ENCODE measurements at regions not wholly inside any gene's neighbourhood (a gene's known extent, or its start where the extent isn't known, plus 50 kb on each side); places are given as distances from the start of the nearest gene placed in this dataset.

DNA sequence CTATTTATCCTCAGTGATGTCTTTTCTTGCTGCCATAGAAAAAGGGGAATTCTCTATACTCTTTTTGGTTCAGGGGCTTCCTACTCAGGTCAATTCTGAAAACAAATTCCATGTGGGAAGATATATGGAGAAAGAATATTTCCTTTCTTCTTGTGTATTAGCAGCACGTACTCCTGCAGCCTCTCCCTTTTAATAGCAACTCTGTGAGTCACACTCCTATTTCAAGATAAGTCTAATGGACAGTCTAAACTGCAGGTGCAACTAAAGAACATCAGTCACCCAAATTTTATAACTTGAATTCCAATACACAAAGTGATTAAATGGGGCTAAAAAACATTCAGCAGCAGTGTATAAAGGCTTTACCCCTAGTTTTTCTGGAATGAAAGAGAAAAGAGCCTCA is 942.2 kb downstream of the CNTNAP5 start:
- no peaks in the 10 kb centered on the region for H3K4me1 ChIP-seq
- no peaks in the 10 kb centered on the region for H3K27me3 ChIP-seq
- TF ChIP-seq POLR2A (IDR thresholded peaks at IDR 0.05), result no peak
- TF ChIP-seq, protein P1, sequence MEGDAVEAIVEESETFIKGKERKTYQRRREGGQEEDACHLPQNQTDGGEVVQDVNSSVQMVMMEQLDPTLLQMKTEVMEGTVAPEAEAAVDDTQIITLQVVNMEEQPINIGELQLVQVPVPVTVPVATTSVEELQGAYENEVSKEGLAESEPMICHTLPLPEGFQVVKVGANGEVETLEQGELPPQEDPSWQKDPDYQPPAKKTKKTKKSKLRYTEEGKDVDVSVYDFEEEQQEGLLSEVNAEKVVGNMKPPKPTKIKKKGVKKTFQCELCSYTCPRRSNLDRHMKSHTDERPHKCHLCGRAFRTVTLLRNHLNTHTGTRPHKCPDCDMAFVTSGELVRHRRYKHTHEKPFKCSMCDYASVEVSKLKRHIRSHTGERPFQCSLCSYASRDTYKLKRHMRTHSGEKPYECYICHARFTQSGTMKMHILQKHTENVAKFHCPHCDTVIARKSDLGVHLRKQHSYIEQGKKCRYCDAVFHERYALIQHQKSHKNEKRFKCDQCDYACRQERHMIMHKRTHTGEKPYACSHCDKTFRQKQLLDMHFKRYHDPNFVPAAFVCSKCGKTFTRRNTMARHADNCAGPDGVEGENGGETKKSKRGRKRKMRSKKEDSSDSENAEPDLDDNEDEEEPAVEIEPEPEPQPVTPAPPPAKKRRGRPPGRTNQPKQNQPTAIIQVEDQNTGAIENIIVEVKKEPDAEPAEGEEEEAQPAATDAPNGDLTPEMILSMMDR (IDR thresholded peaks at IDR 0.05), result no peak
- no peak overlapping the region for H3K27ac ChIP-seq
- 59 to 62% methylated on average over 1 of the region's 1 CpG for WGBS, 2 donors
- intact Hi-C loops (cut with DNase I), result no loop called here
- no peak overlapping the region for H3K4me3 ChIP-seq (replicated peaks in 1 of 3)
- no peak for DNase-seq
- no peaks in the 10 kb centered on the region for H3K36me3 ChIP-seq
- H3K9me3 ChIP-seq, result no peaks in the 10 kb centered on the region

DNA sequence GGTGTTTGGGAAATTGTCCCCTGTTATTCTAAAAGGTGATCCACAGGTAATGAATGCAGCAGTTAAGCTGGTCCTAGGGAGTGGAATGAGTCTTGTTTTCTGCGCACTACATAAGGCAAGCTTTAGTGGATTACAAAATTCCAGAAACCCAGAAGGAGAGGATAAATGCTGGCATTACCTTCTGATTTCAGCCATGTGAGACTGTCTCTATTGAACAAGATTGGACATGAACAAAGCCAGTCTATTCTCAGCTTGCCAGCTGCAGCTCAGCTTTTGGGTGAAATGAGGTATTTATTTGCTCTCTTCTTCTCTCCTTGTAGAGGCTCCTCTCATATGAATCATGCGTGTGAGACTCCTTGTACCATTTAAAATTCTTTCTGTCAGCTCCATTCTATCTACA is 944.9 kb downstream of the CNTNAP5 start:
- WGBS, 2 donors, result 92 to 93% methylated on average over 2 of the region's 2 CpGs
- intact Hi-C loops (cut with DNase I), result no loop called here
- Histone ChIP-seq H3K4me3 (replicated peaks in 1 of 3) (no peak overlapping the region), H3K4me1 (no peaks in the 10 kb centered on the region), H3K9me3 (no peaks in the 10 kb centered on the region), H3K36me3 (no peaks in the 10 kb centered on the region), H3K27me3 (no peaks in the 10 kb centered on the region), H3K27ac (no peak overlapping the region)
- DNase-seq, result no peak
- TF ChIP-seq, protein P1 (IDR thresholded peaks at IDR 0.05), result no peak
- TF ChIP-seq POLR2A (IDR thresholded peaks at IDR 0.05), result no peak

DNA sequence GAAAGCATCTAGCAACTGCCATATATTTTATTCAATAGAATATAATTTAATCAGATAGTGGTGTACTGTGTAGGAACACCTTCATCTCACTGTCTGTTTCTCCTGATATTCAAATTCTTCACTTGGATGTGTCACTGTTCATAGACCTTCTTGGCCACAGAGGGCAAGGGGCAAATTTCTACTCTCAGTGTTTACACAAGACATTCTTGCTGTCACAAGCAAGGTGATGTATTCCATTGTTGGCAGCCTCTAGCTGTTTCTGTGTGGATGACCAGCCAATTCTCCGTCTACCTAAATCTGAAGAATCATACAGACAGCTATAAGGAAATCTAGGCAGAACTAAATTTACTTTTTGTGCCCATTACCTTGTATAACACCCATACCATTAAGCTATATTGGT is 948.3 kb downstream of the CNTNAP5 start:
- Histone ChIP-seq H3K27ac (no peak overlapping the region), H3K27me3 (no peaks in the 10 kb centered on the region), H3K36me3 (no peaks in the 10 kb centered on the region), H3K9me3 (no peaks in the 10 kb centered on the region), H3K4me3 (replicated peaks in 1 of 3) (no peak overlapping the region), H3K4me1 (no peaks in the 10 kb centered on the region)
- no peak for DNase-seq
- TF ChIP-seq, protein P1 (IDR thresholded peaks at IDR 0.05), result no peak
- 68 to 84% methylated on average over 1 of the region's 1 CpG for WGBS, 2 donors
- intact Hi-C loops (cut with DNase I), result no loop called here

DNA sequence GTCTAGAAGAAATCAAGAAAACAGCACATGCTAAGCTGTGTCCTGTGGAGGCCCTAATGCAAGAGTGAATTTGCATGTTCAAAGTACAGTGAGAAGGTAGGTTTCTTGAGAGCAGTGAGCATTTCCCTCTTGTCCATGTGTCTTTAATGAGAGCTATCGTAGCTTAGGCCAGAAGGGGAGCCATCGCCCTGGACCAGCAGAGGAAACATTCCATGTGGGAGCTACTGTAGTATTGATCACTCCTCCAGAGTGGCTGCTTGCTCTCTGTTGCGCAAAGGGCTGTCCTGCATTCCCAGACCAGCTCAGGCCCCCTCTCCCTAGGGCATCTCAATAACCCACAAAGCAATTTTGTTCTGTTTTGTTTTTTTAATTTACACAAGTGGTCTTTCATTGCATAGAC is 950.1 kb downstream of the CNTNAP5 start:
- intact Hi-C loops (cut with DNase I), result no loop called here
- no peak for DNase-seq
- 77 to 82% methylated on average over 3 of the region's 3 CpGs for WGBS, 2 donors
- no peak for TF ChIP-seq POLR2A (IDR thresholded peaks at IDR 0.05)
- TF ChIP-seq, protein P1 (IDR thresholded peaks at IDR 0.05), result no peak
- Histone ChIP-seq H3K36me3 (no peaks in the 10 kb centered on the region), H3K9me3 (no peaks in the 10 kb centered on the region), H3K27me3 (no peaks in the 10 kb centered on the region), H3K27ac (no peak overlapping the region), H3K4me3 (replicated peaks in 1 of 3) (no peak overlapping the region), H3K4me1 (no peaks in the 10 kb centered on the region)

DNA sequence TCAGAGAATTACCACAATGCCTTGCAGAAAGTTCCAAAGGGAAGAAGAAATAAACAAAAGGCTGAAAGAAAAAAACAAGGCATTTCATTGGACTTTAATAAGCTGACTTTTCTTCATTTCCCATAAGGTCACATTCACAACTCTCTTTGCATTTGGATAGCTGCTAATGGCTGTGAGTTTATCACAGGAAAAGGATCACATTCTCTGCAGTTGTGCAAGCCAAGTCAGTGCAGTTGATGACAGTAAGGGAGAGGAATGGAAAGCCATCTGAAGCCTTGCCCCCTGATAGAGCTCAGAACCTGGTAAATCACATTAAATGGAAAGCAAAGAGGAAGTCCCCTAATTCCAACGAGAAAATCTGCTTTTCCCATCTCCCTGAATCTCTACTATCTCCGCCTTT is 950.6 kb downstream of the CNTNAP5 start:
- no peak for DNase-seq
- H3K27ac ChIP-seq, result no peak overlapping the region
- H3K9me3 ChIP-seq, result no peaks in the 10 kb centered on the region
- no peak for TF ChIP-seq POLR2A (IDR thresholded peaks at IDR 0.05)
- TF ChIP-seq, protein P1 (IDR thresholded peaks at IDR 0.05), result no peak
- no peaks in the 10 kb centered on the region for H3K27me3 ChIP-seq
- no peaks in the 10 kb centered on the region for H3K4me1 ChIP-seq
- no peak overlapping the region for H3K4me3 ChIP-seq (replicated peaks in 1 of 3)
- no peaks in the 10 kb centered on the region for H3K36me3 ChIP-seq
- WGBS, 2 donors, result 69 to 72% methylated on average over 2 of the region's 2 CpGs
- intact Hi-C loops (cut with DNase I), result no loop called here
